ENCODE measurements at regions not wholly inside any gene's neighbourhood (a gene's known extent, or its start where the extent isn't known, plus 50 kb on each side); places are given as distances from the start of the nearest gene placed in this dataset.
"Not testable (repeated sequence)": the region's sequence is repeated elsewhere in the genome, so short reads cannot be mapped to it uniquely, and the experiment has no call there.

DNA sequence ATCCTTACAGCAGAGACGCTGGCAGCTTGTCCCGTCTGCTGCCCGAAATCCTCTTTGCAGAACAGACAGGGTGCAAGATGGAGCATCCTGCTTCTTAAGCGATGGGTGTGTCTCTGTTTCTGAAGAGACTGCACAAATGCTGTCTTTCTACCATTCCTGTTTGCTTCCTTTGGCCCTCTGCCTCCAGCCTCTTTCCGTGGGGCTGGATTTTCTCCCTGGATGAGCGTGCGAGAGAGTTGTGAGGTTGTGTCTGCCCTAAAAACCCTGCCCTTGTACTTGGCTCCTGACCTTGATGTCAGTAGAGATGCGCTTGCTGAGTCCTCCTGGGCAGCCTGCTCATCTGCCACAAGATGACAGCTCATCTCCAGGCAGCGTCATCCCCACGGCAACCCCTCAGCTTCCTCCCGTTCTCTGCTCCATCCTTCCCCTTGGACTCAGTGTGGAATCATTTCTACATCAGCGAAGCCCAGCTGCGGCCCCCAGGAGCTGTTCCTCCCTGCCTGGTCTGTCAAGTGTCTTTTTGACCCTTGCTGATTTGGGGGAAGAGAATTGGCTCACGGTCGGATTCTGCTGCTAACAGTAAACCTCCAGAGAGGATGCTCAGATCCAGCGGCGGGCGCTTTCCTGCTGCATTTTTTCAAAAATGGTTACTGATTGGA lies 246.2 kb downstream of the ASMT start:
- Histone ChIP-seq H3K27ac (no peak overlapping the region), H2AFZ (ENCODE audit: low read depth) (no peak overlapping the region), H3K4me1 (ENCODE audit: low read depth, poor library complexity, severe bottlenecking) (no peaks in the 10 kb centered on the region), H3K79me2 (ENCODE audit: insufficient read depth, low read depth) (no peaks in the 10 kb centered on the region), H3K4me2 (no peak overlapping the region), H3K9ac (no peak overlapping the region), H3K36me3 (ENCODE audit: insufficient read depth) (no peaks in the 10 kb centered on the region), H3K4me3 (IDR thresholded peaks at IDR 0.05; ENCODE audit: insufficient read depth, low read depth, low read length) (no peak overlapping the region), H3K27me3 (ENCODE audit: insufficient read depth, low read depth) (no peaks in the 10 kb centered on the region), H4K20me1 (ENCODE audit: insufficient read depth) (no peaks in the 10 kb centered on the region)
- TF ChIP-seq, protein P1, sequence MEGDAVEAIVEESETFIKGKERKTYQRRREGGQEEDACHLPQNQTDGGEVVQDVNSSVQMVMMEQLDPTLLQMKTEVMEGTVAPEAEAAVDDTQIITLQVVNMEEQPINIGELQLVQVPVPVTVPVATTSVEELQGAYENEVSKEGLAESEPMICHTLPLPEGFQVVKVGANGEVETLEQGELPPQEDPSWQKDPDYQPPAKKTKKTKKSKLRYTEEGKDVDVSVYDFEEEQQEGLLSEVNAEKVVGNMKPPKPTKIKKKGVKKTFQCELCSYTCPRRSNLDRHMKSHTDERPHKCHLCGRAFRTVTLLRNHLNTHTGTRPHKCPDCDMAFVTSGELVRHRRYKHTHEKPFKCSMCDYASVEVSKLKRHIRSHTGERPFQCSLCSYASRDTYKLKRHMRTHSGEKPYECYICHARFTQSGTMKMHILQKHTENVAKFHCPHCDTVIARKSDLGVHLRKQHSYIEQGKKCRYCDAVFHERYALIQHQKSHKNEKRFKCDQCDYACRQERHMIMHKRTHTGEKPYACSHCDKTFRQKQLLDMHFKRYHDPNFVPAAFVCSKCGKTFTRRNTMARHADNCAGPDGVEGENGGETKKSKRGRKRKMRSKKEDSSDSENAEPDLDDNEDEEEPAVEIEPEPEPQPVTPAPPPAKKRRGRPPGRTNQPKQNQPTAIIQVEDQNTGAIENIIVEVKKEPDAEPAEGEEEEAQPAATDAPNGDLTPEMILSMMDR (conservative IDR thresholded peaks at IDR 0.05; ENCODE audit: low read depth, low read length): no peak

DNA sequence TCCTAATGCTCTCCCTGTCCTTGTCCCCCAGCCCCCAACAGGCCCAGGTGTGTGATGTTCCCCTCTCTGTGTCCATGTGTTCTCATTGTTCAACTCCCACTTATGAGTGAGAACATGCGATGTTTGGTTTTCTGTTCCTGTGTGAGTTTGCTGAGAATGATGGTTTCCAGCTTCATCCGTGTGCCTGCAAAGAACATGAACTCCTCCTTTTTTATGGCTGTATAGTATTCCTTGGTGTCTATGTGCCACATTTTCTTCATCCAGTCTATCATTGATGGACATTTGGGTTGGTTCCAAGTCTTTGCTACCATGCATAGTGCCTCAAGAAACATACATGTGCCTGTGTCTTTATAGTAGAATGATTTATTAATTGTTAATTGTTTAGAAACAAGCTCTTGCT lies 249.1 kb downstream of the ASMT start:
- not testable (repeated sequence) for H3K4me1 ChIP-seq (ENCODE audit: low read depth, poor library complexity, severe bottlenecking); H2AFZ ChIP-seq (ENCODE audit: low read depth); H3K4me2 ChIP-seq; H4K20me1 ChIP-seq (ENCODE audit: insufficient read depth); H3K36me3 ChIP-seq (ENCODE audit: insufficient read depth); H3K27me3 ChIP-seq (ENCODE audit: insufficient read depth, low read depth); H3K9ac ChIP-seq; H3K79me2 ChIP-seq (ENCODE audit: insufficient read depth, low read depth); H3K4me3 ChIP-seq (IDR thresholded peaks at IDR 0.05; ENCODE audit: insufficient read depth, low read depth, low read length); H3K27ac ChIP-seq

DNA sequence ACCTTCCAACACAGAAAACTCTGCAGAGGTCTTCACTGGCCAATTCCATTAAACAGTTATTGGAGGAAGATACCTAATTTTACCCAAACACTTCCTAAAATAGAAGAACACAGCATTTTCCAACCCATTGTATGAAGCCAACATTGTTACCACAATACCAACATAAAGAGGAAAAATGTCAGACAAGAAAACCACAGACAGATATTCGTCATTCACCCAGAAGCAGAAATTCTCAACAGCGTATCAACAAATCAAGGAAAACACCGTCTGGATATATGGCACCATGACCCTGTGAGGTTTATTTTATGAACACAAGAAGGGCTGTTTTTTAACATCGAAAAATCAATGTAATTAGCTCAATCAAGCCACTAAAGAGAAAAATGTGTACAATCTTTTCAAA lies 255.6 kb downstream of the ASMT start:
- Histone ChIP-seq H3K4me2 (no peak overlapping the region), H3K27ac (no peak overlapping the region), H2AFZ (ENCODE audit: low read depth) (no peak overlapping the region)

DNA sequence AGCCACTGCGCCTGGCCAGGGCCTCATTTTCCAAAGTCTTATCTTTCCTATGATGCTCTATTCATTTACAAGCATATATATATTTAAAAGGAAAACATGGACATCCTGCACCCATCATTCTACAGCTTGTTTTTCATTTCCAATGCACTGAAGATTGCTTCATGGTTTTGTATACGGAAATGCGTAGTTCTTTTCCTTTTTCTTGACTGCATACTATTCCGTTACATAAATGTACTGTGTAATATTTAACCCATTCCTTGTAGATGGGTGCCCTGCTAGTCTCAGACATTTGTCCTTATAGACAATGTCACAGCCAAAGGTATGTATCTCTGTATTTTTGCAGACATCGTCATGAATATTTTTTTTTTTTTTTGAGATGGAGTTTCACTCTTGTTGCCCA lies 257.0 kb downstream of the ASMT start:
- no peaks in the 10 kb centered on the region for H3K36me3 ChIP-seq (ENCODE audit: insufficient read depth)
- no peaks in the 10 kb centered on the region for H3K79me2 ChIP-seq (ENCODE audit: insufficient read depth, low read depth)
- no peaks in the 10 kb centered on the region for H3K4me1 ChIP-seq (ENCODE audit: low read depth, poor library complexity, severe bottlenecking)
- TF ChIP-seq, protein P1 (conservative IDR thresholded peaks at IDR 0.05; ENCODE audit: low read depth, low read length): no peak
- H3K4me3 ChIP-seq (IDR thresholded peaks at IDR 0.05; ENCODE audit: insufficient read depth, low read depth, low read length): no peak overlapping the region
- no peak overlapping the region for H3K27ac ChIP-seq
- no peak overlapping the region for H3K9ac ChIP-seq
- H3K27me3 ChIP-seq (ENCODE audit: insufficient read depth, low read depth): no peaks in the 10 kb centered on the region
- no peak overlapping the region for H2AFZ ChIP-seq (ENCODE audit: low read depth)
- H3K4me2 ChIP-seq: no peak overlapping the region
- no peaks in the 10 kb centered on the region for H4K20me1 ChIP-seq (ENCODE audit: insufficient read depth)

More for the DNA sequence above, 255.6 kb downstream of the ASMT start:
- no peaks in the 10 kb centered on the region for H3K36me3 ChIP-seq (ENCODE audit: insufficient read depth)
- H3K9ac ChIP-seq: no peak overlapping the region
- H3K79me2 ChIP-seq (ENCODE audit: insufficient read depth, low read depth): no peaks in the 10 kb centered on the region
- H3K4me3 ChIP-seq (IDR thresholded peaks at IDR 0.05; ENCODE audit: insufficient read depth, low read depth, low read length): no peak overlapping the region
- no peaks in the 10 kb centered on the region for H3K4me1 ChIP-seq (ENCODE audit: low read depth, poor library complexity, severe bottlenecking)
- TF ChIP-seq, protein P1 (conservative IDR thresholded peaks at IDR 0.05; ENCODE audit: low read depth, low read length): no peak
- no peaks in the 10 kb centered on the region for H3K27me3 ChIP-seq (ENCODE audit: insufficient read depth, low read depth)
- no peaks in the 10 kb centered on the region for H4K20me1 ChIP-seq (ENCODE audit: insufficient read depth)

- Histone ChIP-seq H3K4me1 (ENCODE audit: low read depth, poor library complexity, severe bottlenecking) (no peaks in the 10 kb centered on the region), H3K36me3 (ENCODE audit: insufficient read depth) (no peaks in the 10 kb centered on the region), H3K4me3 (IDR thresholded peaks at IDR 0.05; ENCODE audit: insufficient read depth, low read depth, low read length) (no peak overlapping the region), H2AFZ (ENCODE audit: low read depth) (no peak overlapping the region), H3K27ac (no peak overlapping the region), H3K27me3 (ENCODE audit: insufficient read depth, low read depth) (no peaks in the 10 kb centered on the region), H3K4me2 (no peak overlapping the region), H4K20me1 (ENCODE audit: insufficient read depth) (no peaks in the 10 kb centered on the region), H3K9ac (no peak overlapping the region), H3K79me2 (ENCODE audit: insufficient read depth, low read depth) (no peaks in the 10 kb centered on the region)
- TF ChIP-seq, protein P1 (conservative IDR thresholded peaks at IDR 0.05; ENCODE audit: low read depth, low read length): no peak
These were observed 258.8 kb downstream of the ASMT start for GRCh38 chrX:1873671-1874070.
